WTC11 (cell line): ENCODE measurements at regions not wholly inside any gene's neighbourhood (a gene's known extent, or its start where the extent isn't known, plus 50 kb on each side); places are given as distances from the start of the nearest gene placed in this dataset.

Experiments used
- ATAC-seq: fragments of 200-7000 bp; cut with Tn5 transposase; 2 replicates; pipeline ENCODE4 v1.10.0; 2021; ENCODE audit warnings: mild to moderate bottlenecking, moderate library complexity
- CTCF ChIA-PET: fragments of 300-600 bp; sonication (Branson Sonifier 250); formaldehyde crosslinking; loops from one replicate; lab custom pipeline; 2021; ENCODE audit warnings: antibody characterized with exemption; lab: Charles Lee
- POLR2A ChIA-PET: fragments of 350-600 bp; sonication (Branson Sonifier 250); formaldehyde crosslinking; loops from one replicate; lab custom pipeline; 2021; ENCODE audit warnings: antibody characterized with exemption; lab: Charles Lee
- DNase-seq: peaks from one replicate; pipeline ENCODE4 v3.0.0; 2021; ENCODE audit warnings: low spot score
- H3K27ac Mint-ChIP-seq: 2 replicates; pipeline ENCODE4 v1.8.0; 2021; ENCODE audit warnings: mixed read lengths
- H3K27me3 Mint-ChIP-seq: 2 replicates; pipeline ENCODE4 v1.8.0; 2021; ENCODE audit warnings: low read depth, mild to moderate bottlenecking, moderate library complexity, mixed read lengths
- H3K36me3 Mint-ChIP-seq: 2 replicates; pipeline ENCODE4 v1.8.0; 2021; ENCODE audit warnings: mixed read lengths
- H3K4me1 Mint-ChIP-seq: 2 replicates; pipeline ENCODE4 v1.8.0; 2022; ENCODE audit warnings: mixed read lengths
- H3K4me3 Mint-ChIP-seq: 2 replicates; pipeline ENCODE4 v1.8.0; 2021; ENCODE audit warnings: mild to moderate bottlenecking, moderate library complexity, mixed read lengths
- H3K9me3 Mint-ChIP-seq: 2 replicates; pipeline ENCODE4 v1.8.0; 2021; ENCODE audit warnings: mixed read lengths
- AFF4 ChIP-seq: sonication (generic); formaldehyde crosslinking; IDR thresholded peaks from 2 replicates; pipeline ENCODE4 v1.8.1; 2023; ENCODE audit warnings: mild to moderate bottlenecking, missing genetic modification reagents, borderline replicate concordance
- AR ChIP-seq: fragments of 250-450 bp; sonication (Bioruptor Pico); IDR thresholded peaks from 2 replicates; pipeline ENCODE4 v1.9.0; 2021; ENCODE audit warnings: mild to moderate bottlenecking
- ELF4 ChIP-seq: sonication (generic); formaldehyde crosslinking; IDR thresholded peaks from 2 replicates; pipeline ENCODE4 v1.8.1; 2022; ENCODE audit warnings: low read depth, mild to moderate bottlenecking, moderate library complexity, missing genetic modification reagents
- ESRRA ChIP-seq: sonication (generic); formaldehyde crosslinking; IDR thresholded peaks from 2 replicates; pipeline ENCODE4 v1.8.1; 2022; ENCODE audit warnings: mild to moderate bottlenecking, missing genetic modification reagents, borderline replicate concordance
- ETV6 ChIP-seq: sonication (generic); formaldehyde crosslinking; IDR thresholded peaks from 2 replicates; pipeline ENCODE4 v1.8.1; 2022; ENCODE audit warnings: mild to moderate bottlenecking, missing genetic modification reagents
- HMGA2 ChIP-seq: fragments of 250-450 bp; sonication (Bioruptor Pico); IDR thresholded peaks from 2 replicates; pipeline ENCODE4 v1.4.0; 2021; ENCODE audit warnings: mild to moderate bottlenecking, moderate library complexity
- KAT7 ChIP-seq: sonication (generic); formaldehyde crosslinking; IDR thresholded peaks from 2 replicates; pipeline ENCODE4 v1.8.1; 2023; ENCODE audit warnings: missing genetic modification reagents, mild to moderate bottlenecking, borderline replicate concordance
- MLX ChIP-seq: sonication (generic); formaldehyde crosslinking; IDR thresholded peaks from 2 replicates; pipeline ENCODE4 v1.8.1; 2023; ENCODE audit warnings: mild to moderate bottlenecking, missing genetic modification reagents, moderate library complexity
- NFATC4 ChIP-seq: fragments of 250-450 bp; sonication (Bioruptor Pico); IDR thresholded peaks from 2 replicates; pipeline ENCODE4 v1.9.0; 2021; ENCODE audit warnings: mild to moderate bottlenecking
- NR3C1 ChIP-seq: sonication (generic); formaldehyde crosslinking; conservative IDR thresholded peaks from 2 replicates; pipeline ENCODE4 v1.8.1; 2023; ENCODE audit warnings: low read depth, mild to moderate bottlenecking, missing genetic modification reagents
- STAT6 ChIP-seq: sonication (generic); formaldehyde crosslinking; conservative IDR thresholded peaks from 2 replicates; pipeline ENCODE4 v1.8.1; 2023; ENCODE audit warnings: mild to moderate bottlenecking, low read depth, missing genetic modification reagents, moderate library complexity
- USF1 ChIP-seq: sonication (generic); formaldehyde crosslinking; IDR thresholded peaks from 2 replicates; pipeline ENCODE4 v1.8.0; 2022; ENCODE audit warnings: mild to moderate bottlenecking, missing genetic modification reagents
- ZNF121 ChIP-seq: sonication (generic); formaldehyde crosslinking; IDR thresholded peaks from 2 replicates; pipeline ENCODE4 v1.8.0; 2023; ENCODE audit warnings: missing genetic modification reagents

GRCh38 chr3:118101891-118102290 lies 932.8 kb downstream of the IGSF11 start:
- no peaks in the 10 kb centered on the region for H3K36me3 Mint-ChIP-seq
- ChIA-PET POLR2A (no interaction called here), CTCF (no interaction called here)
- H3K9me3 Mint-ChIP-seq: peaks cover 4% of the 10 kb centered on the region; the same call in 1 of the 2 replicates
- no peak overlapping the region for H3K27ac Mint-ChIP-seq
- DNase-seq: no peak
- ATAC-seq: no peak
- H3K27me3 Mint-ChIP-seq: no peaks in the 10 kb centered on the region
- no peak overlapping the region for H3K4me3 Mint-ChIP-seq
- no peak for TF ChIP-seq NR3C1 (CRISPR knock-in tag)
- TF ChIP-seq AR: no peak
- TF ChIP-seq, all 79 proteins: peak for 0
- 0 out of 2 replicates have a peak, but pooled peaks cover 2% of the 10 kb centered on the region for H3K4me1 Mint-ChIP-seq

- CTCF ChIA-PET: no interaction called here
- H3K9me3 Mint-ChIP-seq: peaks cover 4% of the 10 kb centered on the region; the same call in 1 of the 2 replicates
- no peak for ATAC-seq
These were observed 931.9 kb downstream of the IGSF11 start for GRCh38 chr3:118102737-118103136.

GRCh38 chr3:118108201-118108600 lies 926.4 kb downstream of the IGSF11 start:
- H3K4me3 Mint-ChIP-seq: no peak overlapping the region
- ATAC-seq: no peak
- no peak for TF ChIP-seq HMGA2 (CRISPR knock-in tag)
- TF ChIP-seq ELF4: no peak
- TF ChIP-seq STAT6: no peak
- no peak for TF ChIP-seq KAT7 (CRISPR knock-in tag)
- TF ChIP-seq, all 79 proteins: peak for 0
- H3K4me1 Mint-ChIP-seq: peaks cover 21% of the 10 kb centered on the region
- H3K27ac Mint-ChIP-seq: no peak overlapping the region
- H3K27me3 Mint-ChIP-seq: no peaks in the 10 kb centered on the region
- POLR2A ChIA-PET: no interaction called here
- H3K36me3 Mint-ChIP-seq: no peaks in the 10 kb centered on the region
- H3K9me3 Mint-ChIP-seq: peaks cover 4% of the 10 kb centered on the region; the same call in 1 of the 2 replicates
- CTCF ChIA-PET: no interaction called here
- no peak for DNase-seq

More at GRCh38 chr3:118102737-118103136, 931.9 kb downstream of the IGSF11 start:
- no peak overlapping the region for H3K27ac Mint-ChIP-seq
- H3K4me3 Mint-ChIP-seq: no peak overlapping the region
- no peaks in the 10 kb centered on the region for H3K27me3 Mint-ChIP-seq
- 0 out of 2 replicates have a peak, but pooled peaks cover 2% of the 10 kb centered on the region for H3K4me1 Mint-ChIP-seq
- DNase-seq: no peak
- POLR2A ChIA-PET: no interaction called here
- TF ChIP-seq ESRRA (CRISPR knock-in tag) (no peak), HMGA2 (CRISPR knock-in tag) (no peak)
- TF ChIP-seq, all 79 proteins: peak for 0
- H3K36me3 Mint-ChIP-seq: no peaks in the 10 kb centered on the region

- H3K27ac Mint-ChIP-seq: no peak overlapping the region
- no peak overlapping the region for H3K4me3 Mint-ChIP-seq
- ChIA-PET POLR2A (no interaction called here), CTCF (no interaction called here)
- H3K36me3 Mint-ChIP-seq: no peaks in the 10 kb centered on the region
- DNase-seq (no peak), ATAC-seq (no peak)
- no peaks in the 10 kb centered on the region for H3K27me3 Mint-ChIP-seq
- H3K4me1 Mint-ChIP-seq: peaks cover 21% of the 10 kb centered on the region
- H3K9me3 Mint-ChIP-seq: peaks cover 4% of the 10 kb centered on the region; the same call in 1 of the 2 replicates
- TF ChIP-seq ZNF121 (CRISPR knock-in tag) (no peak), MLX (no peak)
These were observed 925.9 kb downstream of the IGSF11 start for GRCh38 chr3:118108769-118109168.

GRCh38 chr3:118110211-118110610 lies 924.4 kb downstream of the IGSF11 start:
- Mint-ChIP-seq H3K27me3 (no peaks in the 10 kb centered on the region), H3K36me3 (no peaks in the 10 kb centered on the region), H3K27ac (peak overlapping the region; percentile 5; the same call in 1 of the 2 replicates), H3K4me1 (peaks cover 21% of the 10 kb centered on the region), H3K9me3 (no peaks in the 10 kb centered on the region), H3K4me3 (no peak overlapping the region)
- ATAC-seq: peak; percentile 28
- DNase-seq: no peak
- CTCF ChIA-PET: no interaction called here
- POLR2A ChIA-PET: no interaction called here
- TF ChIP-seq ETV6 (CRISPR knock-in tag) (no peak), AFF4 (no peak), ZNF121 (CRISPR knock-in tag) (no peak), USF1 (CRISPR knock-in tag) (no peak), NFATC4 (CRISPR knock-in tag) (no peak)
